NCI-H69 (cell line): ENCODE measurements at regions not wholly inside any gene's neighbourhood (a gene's known extent, or its start where the extent isn't known, plus 50 kb on each side); places are given as distances from the start of the nearest gene placed in this dataset.

Experiments
- DNase-seq: peaks from one replicate; lab custom pipeline; 2025; lab: John Stamatoyannopoulos, UW

DNA sequence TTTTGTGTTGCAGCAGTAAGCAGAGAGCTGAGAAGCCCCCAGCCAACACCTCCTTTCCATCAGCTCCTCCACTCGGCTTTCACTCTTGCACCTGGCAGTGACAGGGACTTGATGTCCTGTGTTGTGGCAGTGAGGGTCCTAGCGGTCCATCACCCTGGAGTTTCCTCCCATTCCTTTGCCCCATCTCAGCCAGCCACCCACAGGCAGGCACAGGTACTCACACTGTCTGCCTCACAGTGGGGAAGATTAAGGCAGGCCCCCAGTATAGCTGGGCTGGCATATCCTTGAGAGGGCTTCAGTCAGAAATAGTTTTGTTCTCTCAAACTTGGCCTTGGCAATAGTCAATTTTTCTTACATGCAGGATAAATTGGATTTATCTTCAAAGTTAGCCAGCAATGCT lies 362.7 kb downstream of the GADD45G start:
- peak; percentile 25 for DNase-seq

DNA sequence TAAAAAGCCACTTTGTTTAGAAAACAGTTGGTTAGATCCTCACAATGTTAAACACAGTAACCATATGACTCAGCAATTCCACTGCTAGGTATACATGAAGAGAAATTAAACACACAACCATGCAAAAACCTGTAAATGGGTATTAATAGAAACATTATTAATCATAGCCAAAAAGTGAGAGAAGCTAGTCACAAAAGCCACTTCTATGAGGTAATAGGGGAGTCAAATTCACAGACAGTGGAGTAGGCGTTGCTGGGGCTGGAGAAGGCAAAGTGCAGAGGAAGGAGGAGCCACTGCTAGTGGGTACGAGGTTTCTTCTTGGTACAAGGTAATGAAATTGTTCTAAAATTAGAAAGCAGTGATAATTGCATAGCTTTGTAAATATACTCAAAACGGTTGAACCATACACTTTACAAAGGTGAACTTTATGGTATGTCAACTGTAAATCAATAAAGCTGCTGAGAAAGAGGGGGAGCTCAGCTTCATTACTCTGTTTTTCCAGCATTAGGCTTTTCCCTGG lies 364.4 kb downstream of the GADD45G start:
- peak; percentile 90 for DNase-seq

- DNase-seq, result peak; percentile 40
Observed at GRCh38 chr9:89969881-89970639, 365.2 kb downstream of the GADD45G start.

GRCh38 chr9:89970701-89971100 lies 365.9 kb downstream of the GADD45G start:
- DNase-seq, result no peak

- DNase-seq, result no peak
Observed at GRCh38 chr9:89972535-89972934, 367.7 kb downstream of the GADD45G start.

DNA sequence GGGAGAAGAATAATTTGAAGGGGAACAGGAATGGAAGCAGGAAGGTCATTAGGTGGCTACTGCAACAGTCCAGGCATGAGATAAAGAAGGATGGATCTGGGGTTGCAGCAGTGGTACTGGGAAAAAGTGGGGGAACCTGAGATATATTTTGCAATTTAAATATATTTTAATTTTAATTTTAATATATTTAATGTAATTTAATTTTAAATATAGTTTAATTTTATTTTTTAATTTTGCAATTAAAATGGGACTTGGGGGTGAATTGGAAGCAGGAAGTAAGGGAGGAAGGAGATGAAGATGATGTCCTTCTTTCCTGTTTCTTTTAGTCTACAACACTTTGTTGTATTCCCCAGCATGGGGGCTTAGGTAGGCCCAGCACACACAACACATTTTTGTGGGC lies 369.8 kb downstream of the GADD45G start:
- no peak for DNase-seq

DNA sequence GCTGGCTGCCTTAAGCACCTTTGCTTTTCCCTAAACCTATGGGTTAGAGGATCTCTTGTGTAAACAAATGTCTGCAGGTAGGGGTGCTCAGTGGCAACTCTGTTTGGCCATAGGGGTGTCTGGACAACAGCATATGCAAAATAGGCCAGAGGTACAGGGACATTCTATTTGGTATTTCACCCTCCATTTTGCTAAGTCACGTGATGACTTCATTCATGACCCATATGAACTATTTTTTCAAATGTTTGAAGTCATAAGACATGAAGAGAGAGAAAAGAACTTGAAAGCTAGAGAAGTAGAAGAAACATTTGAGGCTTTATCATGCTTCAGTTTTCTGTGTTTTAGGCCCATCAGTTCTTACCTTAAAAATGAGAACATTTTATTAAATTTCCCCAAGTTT lies 370.2 kb downstream of the GADD45G start:
- no peak for DNase-seq

- DNase-seq, result peak; percentile 19
Observed at GRCh38 chr9:89975630-89976029, 370.8 kb downstream of the GADD45G start.

DNA sequence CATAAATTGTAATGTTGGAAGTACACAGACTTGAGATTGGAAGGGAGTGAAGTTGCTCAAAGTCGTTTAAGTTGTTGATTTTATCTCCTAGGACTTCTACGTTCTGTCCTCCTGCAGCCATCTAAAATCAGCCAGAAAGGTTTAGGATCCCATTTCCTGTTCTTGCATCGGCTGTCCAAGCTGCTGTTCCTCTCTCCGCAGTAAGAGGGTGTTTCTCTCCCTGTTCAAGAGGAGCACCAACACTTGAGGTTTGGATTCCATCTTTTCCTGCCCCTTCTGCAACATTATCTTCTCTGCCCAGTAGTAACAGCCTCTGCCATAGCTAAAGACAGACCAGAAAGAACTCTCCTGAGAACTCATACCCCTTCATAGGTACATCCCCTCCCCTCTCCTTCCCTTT lies 373.4 kb downstream of the GADD45G start:
- DNase-seq, result peak; percentile 77

GRCh38 chr9:89980600-89980999 lies 375.8 kb downstream of the GADD45G start:
- peak; percentile 40 for DNase-seq

DNA sequence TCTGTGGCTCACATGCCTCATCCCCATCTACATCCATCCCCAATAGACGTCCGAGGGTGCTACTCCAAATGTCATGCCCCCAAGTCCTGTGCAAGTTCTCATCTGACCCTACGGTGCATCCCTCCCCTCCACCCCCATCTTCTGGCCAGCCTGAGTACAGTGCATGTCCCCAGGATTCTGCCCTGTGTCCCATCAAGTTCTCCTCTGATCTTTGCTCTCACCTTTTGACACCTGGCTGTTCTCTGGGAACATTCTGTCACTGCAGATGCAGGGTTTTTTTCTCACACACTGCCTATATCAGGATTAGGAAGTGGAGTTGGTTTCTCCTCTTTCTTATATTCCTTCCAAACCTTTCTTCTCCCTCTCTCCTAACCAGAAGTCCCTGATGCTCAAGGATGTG lies 377.2 kb downstream of the GADD45G start:
- no peak for DNase-seq

GRCh38 chr9:89983411-89983810 lies 378.6 kb downstream of the GADD45G start:
- no peak for DNase-seq

DNA sequence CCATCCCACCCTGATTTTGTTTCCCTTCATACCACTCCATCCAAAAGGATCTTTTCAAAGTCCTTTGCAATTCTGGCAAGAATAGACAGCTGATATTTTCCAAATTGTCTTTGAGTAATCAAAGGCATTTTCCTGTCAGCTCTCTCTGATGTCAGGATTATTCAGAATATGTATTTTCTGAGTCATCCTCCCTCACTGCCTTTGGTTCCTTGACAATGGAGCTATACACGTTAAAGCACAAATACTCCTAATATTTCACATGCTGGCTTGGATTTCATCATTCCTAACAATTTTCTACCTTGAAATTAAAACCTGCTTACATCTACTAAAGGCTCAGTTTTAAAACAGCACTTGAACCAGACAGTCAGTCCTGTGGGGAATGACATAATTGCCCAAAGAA lies 379.4 kb downstream of the GADD45G start:
- peak; percentile 16 for DNase-seq

DNA sequence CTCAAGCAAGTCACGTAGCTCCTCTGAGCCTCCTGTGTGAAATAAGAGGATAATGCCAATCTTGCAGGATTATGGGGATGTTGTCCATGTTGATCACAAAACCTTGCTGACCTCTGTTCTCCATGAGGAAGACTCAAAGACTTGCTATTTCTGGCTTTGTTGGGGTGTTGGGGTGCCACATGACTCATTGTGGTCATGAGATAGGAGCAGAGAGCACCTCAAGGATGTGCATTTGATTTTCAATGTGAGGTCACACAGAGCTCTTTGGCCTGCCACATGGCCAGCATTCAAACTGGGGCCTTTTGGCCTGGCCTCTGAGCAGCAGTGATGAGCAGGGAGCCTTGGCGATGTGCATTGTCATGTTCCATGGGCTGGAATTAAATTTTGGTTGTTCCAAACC lies 380.3 kb downstream of the GADD45G start:
- DNase-seq, result no peak

- peak; percentile 26 for DNase-seq
Observed at GRCh38 chr9:89986190-89986589, 381.4 kb downstream of the GADD45G start.

GRCh38 chr9:89988458-89988857 lies 383.6 kb downstream of the GADD45G start:
- no peak for DNase-seq

- peak; percentile 83 for DNase-seq
Observed at GRCh38 chr9:89991204-89991790, 386.5 kb downstream of the GADD45G start.

- peak; percentile 59 for DNase-seq
Observed at GRCh38 chr9:89992326-89993198, 387.8 kb downstream of the GADD45G start.

DNA sequence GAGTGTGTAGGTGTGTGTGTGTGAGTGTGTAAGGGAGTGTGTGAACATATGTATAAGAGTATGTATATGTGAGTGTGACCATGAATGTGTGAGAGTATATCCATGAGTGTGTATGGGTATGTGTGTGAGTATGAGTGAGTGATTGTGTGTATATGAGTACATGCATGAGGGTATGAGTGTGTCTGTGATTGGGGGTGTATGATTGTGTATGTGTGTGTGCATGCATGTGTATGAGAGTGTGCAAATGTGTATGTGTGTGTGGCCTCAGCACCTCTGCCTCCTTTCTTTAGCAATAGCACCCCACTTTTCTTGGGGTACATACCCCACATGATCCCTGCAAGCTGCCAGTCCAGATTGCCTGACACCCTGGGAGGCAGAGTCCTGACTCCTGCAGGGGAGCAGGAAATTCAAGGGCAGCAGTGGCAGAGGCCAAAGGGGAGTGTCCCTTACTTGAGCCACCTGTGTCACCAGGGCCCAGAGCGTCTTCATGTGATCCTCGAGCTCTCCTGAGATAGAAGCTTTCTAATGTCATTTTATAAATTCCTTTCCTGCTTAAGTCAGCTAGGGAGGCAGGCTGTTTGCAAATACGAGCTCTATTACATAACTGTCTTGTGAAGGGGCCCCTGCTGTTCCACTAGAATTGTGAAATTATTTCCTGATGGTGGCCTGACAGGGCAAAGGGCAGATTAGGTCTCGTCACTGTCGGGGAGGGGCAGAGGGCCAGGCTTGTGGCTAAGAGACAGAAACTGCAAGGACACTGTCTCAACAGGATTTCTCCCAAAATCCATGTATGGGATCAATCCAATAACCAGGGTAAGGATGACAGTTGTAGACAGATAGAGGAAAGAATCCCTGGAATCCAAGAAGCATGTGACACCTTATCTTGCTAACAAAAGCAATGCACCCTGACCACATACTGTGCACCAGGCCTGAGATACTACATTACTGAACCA lies 389.1 kb downstream of the GADD45G start:
- peak; percentile 49 for DNase-seq

GRCh38 chr9:89994988-89995613 lies 390.3 kb downstream of the GADD45G start:
- peak; percentile 20 for DNase-seq

DNA sequence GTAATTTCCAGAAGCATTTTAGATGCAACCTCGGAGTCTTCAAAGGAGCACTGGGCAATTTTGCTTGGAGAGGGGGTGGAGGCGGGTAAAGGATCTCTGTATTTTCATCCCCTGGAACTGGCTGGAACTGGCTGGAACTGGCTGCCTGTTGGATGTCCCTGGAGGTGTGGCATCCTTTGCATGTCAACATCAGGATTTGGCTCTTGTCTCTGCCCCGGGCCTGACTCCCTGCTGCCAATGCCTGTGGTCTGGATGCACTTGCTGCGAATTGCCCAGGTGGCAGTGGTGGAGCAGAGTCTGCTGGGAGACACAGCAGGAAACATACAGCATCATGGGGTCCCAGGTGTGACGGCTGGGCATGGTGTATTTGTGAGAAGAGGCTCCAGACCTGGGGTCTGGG lies 391.3 kb downstream of the GADD45G start:
- DNase-seq, result peak; percentile 23
